Heart left ventricle (tissue), 13 donors: ENCODE measurements at regions not wholly inside any gene's neighbourhood (a gene's known extent, or its start where the extent isn't known, plus 50 kb on each side); places are given as distances from the start of the nearest gene placed in this dataset.

ENCODE experiments used
- POLR2A ChIP-seq, 2 donors: fragments of 450-650 bp; IDR thresholded peaks; one replicate each; pipeline ENCODE4 v1.6.1; 2017; ENCODE audit warnings: antibody characterized with exemption in 2 of 2, mild to moderate bottlenecking in 2 of 2, moderate library complexity in 2 of 2
- TF ChIP-seq, protein P1 (sequence below), 12 donors: fragments of 200-600 bp; sonication (generic) in 4 of 12; IDR thresholded peaks; one replicate each; pipeline versions ENCODE4 v1.5.0 to v1.8.0; 2018 to 2022; ENCODE audit warnings: antibody characterized with exemption in 12 of 12, mild to moderate bottlenecking in 5 of 12
- donor health status: ischemic (EF 13 %, LVEDD 7.1; RV severe dilation, severe dysfunction).
- donor health status: DM: no; HTN: yes; CAD: no.
- donor health status: DM: no; HTN: no; CAD: no.
- donor health status: ischemic (EF 25% LVEDD 6.9; RV normal size, moderate dysfunction).
- donor health status: ischemic (EF 25% LVEDD 5.7; RV mildly dilated, moderate dysfunction).
- donor health status: ischemic (EF 35%, LVEDD 5.7; RV mildly dilated, moderate dysfunction).
- donor health status: nonischemic (EF 11% LVEDD 7.7; RV severe dilation, severe dysfunction).
- donor health status: DM: yes; HTN: yes; CAD: no.
- donor health status: PGD.
- donor health status: ischemic (EF 29% LVEDD 5.4; RV normal size, mild dysfunction).
- donor health status: nonischemic (EF 23%, LVEDD 6.1; RV moderate dilation, normal function).

- TF ChIP-seq, protein P1, sequence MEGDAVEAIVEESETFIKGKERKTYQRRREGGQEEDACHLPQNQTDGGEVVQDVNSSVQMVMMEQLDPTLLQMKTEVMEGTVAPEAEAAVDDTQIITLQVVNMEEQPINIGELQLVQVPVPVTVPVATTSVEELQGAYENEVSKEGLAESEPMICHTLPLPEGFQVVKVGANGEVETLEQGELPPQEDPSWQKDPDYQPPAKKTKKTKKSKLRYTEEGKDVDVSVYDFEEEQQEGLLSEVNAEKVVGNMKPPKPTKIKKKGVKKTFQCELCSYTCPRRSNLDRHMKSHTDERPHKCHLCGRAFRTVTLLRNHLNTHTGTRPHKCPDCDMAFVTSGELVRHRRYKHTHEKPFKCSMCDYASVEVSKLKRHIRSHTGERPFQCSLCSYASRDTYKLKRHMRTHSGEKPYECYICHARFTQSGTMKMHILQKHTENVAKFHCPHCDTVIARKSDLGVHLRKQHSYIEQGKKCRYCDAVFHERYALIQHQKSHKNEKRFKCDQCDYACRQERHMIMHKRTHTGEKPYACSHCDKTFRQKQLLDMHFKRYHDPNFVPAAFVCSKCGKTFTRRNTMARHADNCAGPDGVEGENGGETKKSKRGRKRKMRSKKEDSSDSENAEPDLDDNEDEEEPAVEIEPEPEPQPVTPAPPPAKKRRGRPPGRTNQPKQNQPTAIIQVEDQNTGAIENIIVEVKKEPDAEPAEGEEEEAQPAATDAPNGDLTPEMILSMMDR (IDR thresholded peaks at IDR 0.05): no peak
- no peak for TF ChIP-seq POLR2A (IDR thresholded peaks at IDR 0.05)
These were observed 1404.5 kb upstream of the SPRY2 start for GRCh38 chr13:81745391-81745790.
